Lung microvascular endothelial cell (primary cell): ENCODE measurements at regions not wholly inside any gene's neighbourhood (a gene's known extent, or its start where the extent isn't known, plus 50 kb on each side); places are given as distances from the start of the nearest gene placed in this dataset.

Source experiments
- DNase-seq, 2 donors: peaks; one replicate each; pipeline versions ENCODE4 v3.0.0 to v3.0.0-alpha.2; 2010; ENCODE audit warnings: low read depth in 2 of 2

DNA sequence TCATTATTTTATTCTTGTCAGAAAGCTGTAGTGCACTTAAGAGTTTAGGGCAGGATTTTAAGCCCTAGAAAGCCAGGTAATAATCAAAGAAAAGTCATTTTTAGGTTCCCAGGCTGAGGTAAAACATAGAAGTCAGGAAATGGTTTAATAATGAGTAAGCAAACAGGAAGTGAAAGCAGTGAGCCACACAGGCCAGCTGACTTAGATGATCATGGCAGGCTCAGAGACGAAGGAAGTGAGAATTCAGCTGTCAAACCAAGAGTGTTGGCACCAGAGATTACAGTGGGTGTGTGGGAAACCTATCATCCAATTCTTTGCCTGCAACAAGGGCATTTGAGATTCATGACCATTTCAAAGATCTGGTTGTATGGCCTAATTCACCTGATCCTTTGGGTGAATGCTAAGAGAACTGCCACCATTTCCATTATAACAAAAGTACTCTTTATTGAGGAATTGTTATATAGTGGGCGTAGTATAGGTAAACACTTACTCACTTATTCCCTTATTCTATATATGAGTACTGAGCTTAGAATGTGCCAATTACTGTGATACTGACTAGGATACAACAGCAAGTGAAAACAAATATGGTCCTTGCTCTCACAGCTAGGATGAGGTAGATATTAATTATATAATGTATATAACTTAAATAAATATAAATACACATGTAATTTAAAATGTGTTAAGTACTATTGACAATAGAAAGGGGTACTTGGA, 103.7 kb upstream of the EDNRB start:
- DNase-seq: peak; percentile 93 to 95

DNA sequence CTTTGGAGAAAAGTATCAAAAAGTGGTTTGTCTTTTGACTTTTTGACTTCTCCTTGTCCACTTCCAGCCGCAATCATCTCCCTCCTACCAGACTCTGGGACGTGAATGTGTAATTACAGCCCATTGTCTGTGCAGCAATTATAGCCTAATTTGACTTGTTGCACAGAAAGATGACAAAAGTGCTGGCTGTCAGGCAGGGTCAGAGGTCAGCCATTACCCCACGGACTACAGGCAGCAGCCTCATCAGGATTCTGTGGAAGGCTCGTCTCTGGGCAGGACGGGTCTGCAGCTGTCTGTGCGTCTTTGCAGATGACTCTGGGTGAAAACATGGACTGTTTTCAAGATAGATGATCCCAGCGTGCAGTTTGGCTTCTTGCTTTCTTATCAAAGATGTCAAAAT, 102.2 kb upstream of the EDNRB start:
- peak; percentile 7 to 17 for DNase-seq

DNA sequence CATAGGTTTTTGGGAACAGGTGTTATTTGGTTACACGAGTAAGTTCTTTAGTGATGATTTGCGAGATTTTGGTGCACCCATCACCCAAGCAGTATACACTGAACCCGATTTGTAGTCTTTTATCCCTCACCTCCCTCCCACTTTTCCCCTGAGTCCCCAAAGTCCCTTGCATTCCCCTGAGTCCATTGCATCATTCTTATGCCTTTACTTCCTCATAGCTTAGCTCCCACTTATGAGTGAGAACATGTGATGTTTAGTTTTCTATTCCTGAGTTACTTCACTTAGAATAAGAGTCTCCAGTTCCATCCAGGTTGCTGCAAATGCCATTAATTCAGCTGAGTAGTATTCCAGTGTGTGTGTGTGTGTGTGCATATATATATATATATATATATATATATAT, 97.2 kb upstream of the EDNRB start:
- no peak for DNase-seq

DNA sequence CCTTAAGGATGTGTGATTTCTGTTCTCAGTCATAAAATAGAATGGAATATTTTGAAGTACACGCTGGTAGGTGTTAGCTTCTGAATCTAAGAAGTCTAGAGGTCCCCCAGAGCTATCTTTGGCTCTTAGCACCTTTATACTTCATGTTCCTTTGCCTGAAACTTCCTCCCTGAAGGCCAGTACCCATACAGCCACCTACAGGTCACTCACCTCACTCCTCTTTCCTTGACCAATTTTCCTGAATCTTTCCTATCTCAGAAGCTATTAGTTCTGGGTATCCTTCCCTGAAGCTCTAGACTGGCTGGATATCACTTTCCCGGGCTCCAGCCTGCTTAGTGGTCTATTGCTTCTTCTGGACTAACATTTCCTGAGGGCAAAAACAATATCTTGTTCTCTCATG, 93.4 kb upstream of the EDNRB start:
- no peak for DNase-seq

DNA sequence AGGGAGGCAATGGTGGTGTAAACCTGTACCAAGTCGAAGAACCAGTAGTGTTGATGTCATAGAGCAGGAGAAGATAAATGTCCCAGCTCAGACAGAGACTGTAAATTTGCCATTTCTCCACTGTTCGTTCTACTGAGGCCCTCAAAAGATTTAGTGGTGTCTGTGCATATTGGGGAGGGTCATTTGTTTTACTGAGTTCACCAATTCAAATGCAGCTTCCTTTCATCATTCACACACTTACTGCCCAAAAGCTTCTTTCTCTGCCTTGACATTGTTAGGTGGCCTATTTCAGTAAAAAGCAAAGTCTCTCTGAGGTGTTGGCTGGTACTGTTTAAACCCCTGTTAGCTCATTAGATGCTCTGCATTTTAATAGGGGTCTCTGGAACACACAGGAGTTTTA, 86.2 kb upstream of the EDNRB start:
- no peak for DNase-seq

DNA sequence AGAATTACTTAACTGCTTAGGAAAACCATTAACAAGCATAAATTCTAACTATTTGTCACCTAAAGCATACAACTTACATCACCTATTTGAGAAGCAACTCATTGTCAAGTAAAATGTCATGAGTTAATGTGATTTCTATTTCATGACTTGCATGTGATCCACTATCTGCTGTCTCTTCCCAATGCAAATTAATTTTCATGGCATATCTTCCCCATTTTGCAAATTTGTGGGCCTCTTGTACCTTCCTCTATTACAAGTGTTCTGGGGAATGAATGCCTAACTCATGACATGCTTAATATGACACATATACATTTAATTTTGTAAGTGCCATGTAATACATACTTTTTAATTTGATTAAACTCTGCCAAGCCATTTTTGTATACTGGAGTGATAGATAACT, 81.1 kb upstream of the EDNRB start:
- no peak for DNase-seq

DNA sequence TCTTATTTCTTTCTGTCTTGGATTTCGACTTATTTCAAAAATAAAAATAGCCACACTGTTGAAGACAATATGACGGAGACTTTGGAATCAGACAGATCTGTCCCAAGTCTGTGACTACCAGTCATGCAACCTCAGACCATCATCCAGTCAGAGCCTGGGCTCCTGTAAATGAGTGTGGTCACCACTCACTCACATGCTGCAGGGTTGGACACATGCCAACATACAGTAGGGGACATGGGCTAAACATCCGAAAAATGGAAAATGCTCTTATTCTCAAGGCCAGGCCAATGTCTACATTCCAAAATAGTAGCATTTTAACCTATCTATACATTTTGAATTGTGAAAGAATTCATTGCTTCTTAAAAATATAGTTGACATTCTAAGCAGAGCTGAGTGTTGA, 75.5 kb upstream of the EDNRB start:
- DNase-seq: no peak

DNA sequence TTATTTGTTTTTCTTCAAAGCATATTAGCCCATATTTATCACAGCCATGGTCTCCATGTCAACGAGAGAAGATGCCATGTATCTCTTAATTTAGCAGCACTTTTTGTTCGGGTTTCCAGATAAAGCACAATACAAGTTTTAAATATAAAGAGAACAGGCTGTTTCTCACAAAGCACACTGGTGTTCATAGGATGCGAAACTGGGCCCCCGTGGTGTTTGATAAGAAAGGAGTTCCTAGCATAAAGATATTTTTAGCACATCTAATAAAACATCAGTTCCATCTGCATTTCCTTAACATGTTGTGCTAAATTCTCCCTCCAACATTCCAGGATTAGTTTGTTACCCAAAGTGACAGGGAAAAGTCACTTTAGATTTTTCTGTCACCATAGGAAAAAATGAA, 72.4 kb upstream of the EDNRB start:
- DNase-seq: no peak

DNA sequence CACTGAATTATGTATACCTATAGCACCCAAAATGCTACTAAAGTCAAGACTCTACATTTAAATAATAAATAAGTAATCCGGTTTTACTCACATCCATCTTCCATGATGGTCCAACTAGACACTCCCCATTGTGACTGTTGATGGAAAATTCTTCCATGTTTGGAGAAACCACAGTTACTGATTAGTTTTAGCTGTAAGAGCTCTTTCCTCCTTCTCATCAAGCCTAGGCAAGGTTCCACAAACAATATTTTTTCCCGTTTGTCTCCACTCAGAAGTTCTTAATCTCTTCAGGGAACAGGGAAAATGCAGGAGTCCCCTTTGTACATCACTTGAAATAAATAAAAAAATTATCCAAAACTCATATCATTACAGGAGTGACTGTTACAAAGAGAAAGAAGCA, 70.7 kb upstream of the EDNRB start:
- DNase-seq: no peak

DNA sequence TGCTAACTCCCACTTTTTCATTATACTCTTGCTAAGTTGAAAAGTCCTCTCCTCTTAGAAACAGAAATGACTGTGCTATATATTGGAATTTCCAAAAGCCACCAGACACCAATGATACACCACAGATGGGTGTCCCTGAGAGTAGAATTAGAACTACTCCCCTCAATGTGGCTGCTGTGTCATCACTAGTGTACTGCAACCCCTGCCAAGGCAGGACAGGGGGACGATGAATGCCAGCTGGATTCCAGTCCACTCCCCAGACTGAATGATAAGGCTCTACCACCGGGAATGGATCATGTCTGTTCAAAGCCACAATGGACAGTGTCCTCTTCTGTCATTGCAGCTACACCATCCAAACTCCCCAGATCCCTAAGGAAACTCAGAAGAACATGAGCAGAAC, 69.7 kb upstream of the EDNRB start:
- no peak for DNase-seq

DNA sequence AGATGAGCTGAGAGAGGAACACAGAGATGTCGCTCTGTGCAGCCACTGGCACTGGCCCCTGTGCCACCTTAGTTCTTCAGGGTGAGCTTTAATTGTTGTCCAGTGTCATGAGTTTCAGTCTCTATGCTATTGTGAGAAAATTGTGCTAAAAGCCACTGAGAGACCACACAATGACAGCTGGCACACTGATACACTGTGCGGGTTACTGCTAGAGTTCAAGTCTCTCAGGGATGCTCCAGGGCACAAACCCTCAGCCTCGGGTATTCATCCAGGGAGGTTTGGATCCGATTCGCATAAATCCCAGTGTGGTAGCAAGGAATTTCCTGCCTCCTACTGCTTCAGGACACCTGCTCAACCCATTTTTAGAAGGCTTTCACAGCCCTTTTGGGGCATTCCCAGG, 68.1 kb upstream of the EDNRB start:
- no peak for DNase-seq

DNA sequence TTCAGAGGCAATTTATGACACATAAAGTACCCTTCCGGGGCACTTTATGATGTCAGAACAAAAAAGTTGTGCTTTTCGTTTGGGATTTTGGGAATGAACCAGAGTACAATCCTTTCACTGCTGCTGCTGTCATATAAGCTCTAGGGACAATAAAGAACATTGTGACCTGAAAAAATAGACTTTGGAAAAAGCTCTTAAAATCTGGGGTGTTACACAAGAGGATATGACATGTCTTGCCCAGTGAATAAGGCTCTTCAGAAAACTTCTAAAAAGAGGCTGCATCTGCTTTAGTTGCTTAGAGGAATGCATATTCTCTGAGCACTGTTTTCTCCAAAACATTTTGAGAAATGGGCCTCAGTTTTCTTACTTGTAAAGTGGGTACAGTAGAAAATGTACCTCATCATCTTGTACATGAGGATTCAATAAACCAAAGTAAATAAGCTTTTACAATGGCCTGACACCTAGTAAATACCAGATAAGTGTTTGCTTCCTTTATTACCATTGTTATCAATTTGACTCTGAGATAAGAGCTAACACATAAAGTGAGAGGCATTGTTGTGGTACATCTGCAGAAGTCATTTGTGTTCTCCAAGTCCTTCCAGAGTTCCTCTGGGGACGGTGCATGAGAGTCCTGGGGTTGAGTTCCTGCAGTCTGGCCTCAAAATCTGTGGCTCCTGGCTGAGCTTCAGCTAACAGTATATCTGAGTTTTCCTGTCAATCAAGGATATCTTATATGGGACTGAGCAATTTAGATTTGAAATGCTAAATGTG, 67.4 kb upstream of the EDNRB start:
- DNase-seq: no peak

DNA sequence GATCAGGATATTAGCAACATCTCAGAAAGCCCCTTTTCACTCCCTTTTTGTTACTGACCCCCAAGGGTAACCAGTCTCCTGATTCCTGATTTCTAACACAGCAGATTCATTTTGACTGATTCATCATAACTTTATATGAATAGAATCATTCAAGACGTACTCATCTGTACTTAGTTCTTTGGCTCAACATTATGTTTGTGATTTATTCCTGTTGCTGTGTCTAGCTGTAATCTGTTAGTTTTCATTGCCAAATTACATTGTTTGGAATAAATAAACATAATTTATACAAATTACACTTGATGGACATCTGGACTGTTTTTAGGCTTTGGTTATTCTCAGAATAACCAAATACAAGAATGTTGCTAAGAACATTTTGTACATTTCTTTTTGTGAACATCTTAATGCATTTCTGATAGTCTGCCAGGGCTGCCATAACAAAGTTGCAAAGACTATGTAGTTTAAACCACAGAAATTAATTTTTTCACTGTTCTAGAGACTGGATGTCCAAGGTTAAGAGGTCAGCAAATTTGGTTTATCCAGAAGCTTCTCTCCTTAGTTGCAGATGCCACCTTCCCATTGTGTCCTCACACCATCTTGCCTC, 62.8 kb upstream of the EDNRB start:
- peak in 1 of 2 donors; percentile 15 for DNase-seq

DNA sequence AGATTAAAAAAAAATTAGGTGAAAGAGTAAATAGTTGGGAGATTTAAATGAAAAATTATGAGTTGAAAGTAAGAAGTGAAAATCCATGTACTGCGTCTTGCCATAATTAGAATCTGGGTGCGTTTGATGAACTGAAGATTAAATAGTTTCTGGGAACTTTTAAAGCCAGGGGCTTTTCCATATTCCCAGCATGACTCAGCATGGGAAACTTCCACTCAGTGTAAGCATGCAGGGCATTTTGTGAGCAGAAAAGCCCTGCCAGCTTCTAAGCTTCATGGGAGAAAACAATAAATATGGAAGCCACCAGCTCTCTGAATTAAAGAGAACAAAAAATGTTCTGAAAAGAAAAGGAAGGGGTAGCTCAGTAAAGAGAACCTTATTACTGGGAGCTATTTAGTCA, 62.0 kb upstream of the EDNRB start:
- DNase-seq: peak; percentile 75 to 90

DNA sequence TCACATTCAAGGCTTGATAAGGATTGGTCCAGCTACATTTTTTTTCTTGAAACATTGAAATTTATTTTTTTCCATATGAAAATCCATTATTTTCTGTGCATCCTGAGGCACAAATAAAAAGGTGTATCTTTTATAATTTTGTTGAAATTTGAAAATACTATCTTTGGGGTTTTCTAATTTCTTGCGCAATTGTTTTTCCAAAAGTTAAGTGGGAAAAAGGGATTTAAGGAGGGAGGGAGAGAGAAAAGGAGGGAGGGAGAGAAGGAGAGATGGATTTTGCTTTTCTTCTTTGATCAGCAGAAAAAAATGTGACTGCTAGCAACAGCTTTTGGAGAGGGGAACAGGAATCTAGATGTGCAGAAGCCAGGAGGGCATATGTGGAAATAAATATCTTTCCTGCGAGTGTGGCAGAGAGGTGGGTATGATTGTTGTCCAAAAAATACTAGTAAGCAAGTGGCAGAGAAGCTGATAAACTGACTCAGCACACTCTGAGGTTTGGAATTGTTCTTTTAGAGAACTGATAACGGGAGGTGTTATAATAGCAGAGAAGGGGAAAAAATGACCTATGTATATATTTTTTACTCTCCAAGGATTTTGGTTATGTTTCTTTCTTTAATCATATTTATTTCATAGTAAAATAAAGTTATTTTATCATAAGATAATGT, 61.2 kb upstream of the EDNRB start:
- DNase-seq: peak in 1 of 2 donors; percentile 15

DNA sequence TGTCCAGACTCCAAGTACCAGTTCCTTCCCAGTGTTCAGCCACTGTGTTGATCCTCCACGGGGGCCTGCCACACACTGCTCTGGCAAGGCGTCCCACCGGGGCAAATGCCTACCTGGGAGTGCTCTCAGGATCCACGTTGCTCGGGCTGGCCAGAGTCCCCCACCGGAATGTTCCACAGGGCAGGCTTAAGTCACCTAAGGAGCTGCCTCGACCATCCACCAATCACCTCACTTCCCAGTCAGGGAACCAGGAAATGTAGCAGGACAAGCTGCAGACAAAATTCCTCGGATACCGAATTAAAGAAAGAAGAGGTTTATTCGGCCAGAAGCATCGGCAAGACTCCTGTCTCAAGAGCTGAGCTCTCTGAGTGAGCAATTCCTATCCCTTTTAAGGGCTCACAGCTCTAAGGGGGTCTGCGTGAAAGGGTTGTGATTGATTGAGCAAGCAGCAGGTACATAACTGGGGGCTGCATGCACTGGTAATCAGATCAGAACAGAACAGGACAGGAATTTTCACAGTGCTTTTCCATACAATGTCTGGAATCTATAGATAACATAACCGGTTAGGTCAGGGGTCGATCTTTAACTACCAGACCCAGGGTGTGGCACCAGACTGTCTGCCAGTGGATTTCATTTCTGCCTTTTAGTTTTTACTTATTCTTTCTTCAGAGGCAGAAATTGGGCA, 56.9 kb upstream of the EDNRB start:
- DNase-seq: no peak

DNA sequence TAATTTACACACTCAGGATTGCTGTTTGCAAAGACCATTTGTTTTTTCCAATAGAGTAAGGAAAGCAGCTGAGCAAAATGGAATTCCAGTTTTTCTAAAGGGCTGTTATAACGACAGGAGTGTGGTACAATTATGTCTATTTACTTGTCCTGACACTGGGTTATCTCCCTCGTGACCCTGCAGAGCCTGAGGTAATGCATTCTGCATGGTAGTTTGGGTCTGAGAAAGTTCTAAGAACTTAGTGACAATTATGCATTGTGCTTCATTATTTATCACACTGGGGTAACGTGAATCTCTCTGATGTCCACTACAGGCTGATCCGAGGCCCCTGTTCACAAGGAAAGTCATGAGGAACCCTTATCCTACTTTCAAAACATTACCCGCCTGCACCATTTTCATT, 50.7 kb upstream of the EDNRB start:
- DNase-seq: no peak
